Activated CD4-positive, alpha-beta T cell treated with anti-CD3 and anti-CD28 coated beads for 24 hours (primary cell): ENCODE measurements at regions not wholly inside any gene's neighbourhood (a gene's known extent, or its start where the extent isn't known, plus 50 kb on each side); places are given as distances from the start of the nearest gene placed in this dataset.

Source experiments
- DNase-seq, 2 donors: peaks; one replicate each; pipeline ENCODE4 v3.0.0-alpha.2; 2020; ENCODE audit warnings: low read depth in 2 of 2

DNA sequence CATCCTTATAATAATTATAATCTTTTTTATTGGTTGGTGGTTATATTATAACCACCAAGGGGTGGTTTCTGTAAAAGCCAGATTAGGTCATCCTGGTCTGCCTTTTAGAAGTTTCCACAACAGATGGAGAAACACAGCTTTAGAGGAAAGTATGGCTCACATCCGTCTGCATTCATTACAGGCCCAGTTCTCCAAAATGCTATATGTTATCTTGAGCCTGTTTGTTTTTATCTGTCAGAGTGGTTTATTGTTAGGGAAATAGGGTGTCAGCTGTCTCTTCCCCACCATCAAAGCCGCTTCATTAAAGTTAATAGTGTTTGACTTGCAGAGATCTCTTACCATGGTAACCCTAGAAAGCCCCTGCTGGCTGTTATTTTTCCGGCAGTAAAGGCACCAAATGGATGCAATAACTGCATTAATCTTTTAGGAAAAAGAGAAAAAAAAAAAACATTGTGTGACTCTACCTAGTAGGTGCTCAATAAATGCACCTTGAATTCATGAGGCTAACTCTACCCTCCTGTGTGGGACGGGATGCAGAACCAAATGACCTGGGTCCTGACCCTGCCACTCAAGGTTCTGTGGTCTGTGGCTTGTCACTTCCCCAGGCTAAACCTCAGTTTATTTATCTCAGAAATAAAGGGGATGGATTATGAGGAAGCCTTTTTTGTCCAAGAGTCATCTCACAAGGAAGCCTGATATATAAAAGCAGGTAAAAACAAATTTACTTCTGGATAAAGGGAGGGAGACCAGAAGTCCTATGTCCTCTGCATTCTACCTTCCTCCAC is 118.3 kb downstream of the WT1 start:
- DNase-seq: no peak

DNA sequence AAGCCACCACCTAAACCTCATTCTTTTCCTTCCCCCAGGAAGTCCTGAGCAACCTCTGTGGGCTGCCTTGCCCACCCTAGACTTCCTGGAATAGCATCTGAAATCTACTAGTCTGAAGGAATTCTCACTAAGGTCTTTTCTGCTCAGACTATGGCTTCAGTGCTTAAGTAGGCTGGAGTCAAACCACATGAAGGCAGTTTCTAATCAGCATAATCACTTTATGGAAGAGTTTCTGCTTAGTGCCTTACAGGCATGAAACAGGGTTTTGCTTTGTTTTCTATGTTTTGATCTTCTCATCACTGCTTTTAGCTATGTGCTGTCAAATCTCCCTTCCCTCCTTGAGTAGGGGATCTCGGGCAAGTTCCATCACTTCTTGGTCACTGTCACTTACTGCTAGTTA is 117.7 kb downstream of the WT1 start:
- no peak for DNase-seq

DNA sequence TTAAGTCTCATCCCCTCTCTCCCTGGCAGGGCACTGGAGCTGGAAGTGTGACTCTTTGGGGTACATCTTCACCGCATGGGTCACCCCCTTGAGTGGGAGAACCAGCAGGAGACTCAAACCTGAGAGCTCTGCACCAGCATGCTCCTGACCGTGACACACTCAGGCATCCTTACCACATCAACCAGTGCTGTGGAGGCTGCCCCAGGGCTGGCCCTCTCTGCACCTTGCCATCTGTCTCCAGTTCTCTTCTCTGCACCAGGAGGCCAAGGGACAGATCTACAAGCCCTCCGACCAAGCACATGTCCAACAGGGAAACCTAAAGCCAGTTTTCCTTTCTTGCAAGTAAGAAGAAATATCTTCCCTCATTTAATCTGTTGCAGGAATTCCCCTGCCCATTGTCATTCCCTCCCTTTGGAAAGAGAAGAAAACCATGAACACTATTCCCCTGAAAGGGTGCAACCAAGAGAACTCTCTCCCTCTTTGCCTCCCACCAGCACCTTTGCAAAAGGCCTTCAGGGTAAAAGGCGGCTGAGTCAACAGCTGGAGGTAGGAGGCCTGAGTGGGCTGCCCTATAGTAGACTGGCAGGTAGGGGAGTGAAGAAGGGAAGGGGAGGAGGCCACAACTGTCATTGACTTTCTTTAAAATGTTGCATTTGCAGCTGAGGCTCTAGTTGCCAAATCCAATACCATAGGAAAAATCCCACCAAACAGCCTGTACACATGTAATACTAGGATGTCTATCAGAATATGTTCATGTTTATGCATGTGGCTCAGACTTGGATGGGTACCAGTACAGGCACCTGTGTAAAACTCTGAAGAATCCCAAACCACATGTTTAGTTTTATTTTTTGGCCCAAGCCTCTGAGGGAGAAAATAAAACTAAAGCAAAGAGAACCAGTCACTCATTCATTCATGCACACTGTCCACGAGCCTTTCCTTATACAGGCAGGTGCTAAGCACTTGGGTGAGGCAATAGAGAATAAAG is 117.0 kb downstream of the WT1 start:
- DNase-seq: no peak

DNA sequence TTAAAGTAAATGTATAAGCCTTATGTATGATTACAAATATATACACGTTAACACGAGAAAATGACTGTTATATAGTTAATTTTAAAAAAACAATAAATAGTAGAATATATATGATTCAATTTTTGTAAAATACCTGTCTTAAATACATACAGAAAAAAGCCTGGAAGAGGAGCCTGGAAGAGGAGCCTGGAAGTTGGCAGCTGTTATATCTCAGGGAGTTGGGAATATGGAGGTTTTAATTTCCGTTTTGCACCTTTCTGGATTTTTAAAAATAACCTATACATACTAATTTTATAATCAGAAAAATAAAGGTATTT is 111.6 kb downstream of the WT1 start:
- DNase-seq: no peak

DNA sequence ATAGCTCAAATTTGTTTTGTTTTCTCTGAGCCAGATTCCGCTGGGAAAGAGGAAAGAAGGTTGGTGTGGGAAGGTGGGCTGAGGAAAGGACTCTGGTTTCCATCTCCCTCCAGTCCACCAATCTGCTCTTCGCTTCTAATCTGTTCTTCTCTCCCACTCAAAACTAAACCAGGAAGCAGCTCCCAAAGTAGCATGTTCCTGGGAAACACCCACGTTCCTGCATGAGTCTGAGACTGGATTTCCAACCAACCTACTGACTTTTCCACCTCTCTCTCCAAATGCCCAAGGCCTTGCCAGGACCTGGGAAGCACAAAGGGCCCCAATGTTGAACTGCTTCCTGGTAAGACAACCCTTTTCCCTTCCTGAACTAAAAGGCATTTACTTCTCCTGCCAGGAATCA is 110.2 kb downstream of the WT1 start:
- no peak for DNase-seq

DNA sequence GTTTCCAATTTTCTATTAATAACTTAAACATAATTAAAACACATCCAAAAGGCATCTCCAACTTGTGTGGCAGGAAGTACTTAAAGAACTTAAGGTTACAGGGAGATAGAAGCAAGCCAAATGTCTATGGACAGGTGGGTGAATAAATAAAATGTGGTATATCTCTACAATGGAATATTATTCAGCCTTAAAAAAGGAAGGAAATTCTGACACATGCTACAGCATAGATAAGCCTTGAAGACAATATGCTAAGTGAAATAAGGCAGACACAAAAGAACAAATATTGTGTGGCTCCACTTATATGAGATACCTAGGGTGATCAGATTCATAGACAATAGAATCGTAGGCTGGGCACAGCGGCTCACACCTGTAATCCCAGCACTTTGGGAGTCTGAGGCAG is 109.6 kb downstream of the WT1 start:
- DNase-seq: no peak

DNA sequence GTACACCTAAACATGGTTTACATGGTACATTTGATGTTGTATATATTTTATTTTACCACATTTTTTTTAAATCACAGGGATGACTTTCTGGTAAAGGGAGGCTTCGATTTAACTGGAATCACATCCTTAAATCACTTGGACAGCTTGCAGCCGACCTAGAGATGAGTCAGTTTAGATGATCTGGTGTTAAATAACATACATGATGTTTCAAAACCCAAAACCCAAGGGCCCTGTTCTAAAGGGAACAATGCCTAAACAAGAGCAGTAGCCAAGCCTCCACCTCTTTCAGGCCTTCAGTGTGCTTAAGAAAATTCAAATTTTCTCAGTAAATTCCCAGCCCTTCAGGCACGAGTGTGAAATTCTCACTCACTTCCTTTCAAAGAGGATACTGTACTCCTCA is 108.8 kb downstream of the WT1 start:
- no peak for DNase-seq

DNA sequence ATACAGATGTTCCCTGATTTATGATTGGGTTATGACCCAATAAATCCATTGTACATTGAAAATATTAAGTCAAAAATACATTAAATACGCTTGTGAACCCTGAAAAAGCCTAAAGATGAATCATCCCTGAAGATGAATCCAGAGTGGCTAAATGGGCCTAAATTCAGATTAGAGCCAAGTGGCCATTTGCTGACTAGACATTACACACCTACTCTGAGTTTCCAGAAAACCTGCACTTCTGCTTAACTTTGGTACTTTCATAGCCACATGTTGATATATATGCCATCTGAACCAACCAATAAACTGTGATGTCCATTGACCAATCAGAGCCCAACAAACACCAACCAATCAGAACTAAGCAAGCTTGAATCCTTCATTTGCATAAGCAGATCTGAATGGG is 106.9 kb downstream of the WT1 start:
- no peak for DNase-seq

DNA sequence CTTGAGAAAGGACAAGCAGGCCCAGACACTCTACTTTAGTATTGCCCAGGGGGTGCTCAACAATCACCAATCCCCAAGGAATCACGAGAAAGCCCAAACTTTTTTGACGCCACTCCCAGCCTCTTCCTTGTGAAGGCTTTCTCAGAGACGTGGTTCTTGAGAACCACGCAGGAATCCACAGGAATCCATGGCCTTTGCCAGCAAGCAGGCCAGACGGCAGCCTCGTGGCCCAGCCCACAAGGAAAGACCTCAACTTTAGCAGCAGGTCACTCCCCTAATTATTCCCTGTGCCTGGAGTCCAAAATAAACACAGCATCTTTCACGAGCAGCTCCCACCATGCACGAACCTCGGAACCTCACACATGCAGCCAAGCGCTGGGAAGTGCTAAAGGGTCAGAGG is 104.2 kb downstream of the WT1 start:
- DNase-seq: no peak

DNA sequence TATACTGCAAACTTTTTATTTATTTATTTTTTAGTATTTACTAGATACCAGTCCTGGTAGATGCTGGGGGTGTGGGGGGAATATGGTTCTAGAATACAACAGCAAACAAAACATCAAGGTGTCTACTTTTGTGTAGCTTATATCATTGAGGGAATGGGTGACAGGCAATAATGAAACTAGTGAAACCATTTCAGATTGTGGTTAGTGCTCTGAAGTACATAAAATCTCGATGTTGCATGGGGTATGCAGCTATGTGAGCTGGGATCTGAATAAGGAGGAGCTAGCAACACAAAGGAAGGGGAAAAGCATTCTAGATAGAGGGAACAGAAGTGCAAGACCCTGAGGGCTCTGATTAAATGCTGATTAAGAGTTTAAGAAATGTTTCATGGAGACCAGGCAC is 103.5 kb downstream of the WT1 start:
- no peak for DNase-seq

DNA sequence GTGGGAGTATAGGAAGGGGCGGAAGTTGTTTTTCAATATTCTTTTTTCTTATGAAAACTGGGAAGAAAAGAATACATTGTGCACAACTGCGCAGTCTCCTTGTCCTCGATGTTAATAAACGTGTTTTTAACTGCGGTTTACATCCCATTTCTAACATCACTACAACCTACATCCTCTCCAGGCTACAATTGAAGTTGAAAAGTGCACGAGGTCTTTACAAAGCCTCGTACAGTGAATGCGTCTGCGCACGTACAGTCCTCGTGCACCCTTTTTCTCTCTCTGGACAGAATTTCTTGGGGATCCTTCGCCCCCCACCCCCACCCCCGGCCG is 102.4 kb downstream of the WT1 start:
- no peak for DNase-seq

DNA sequence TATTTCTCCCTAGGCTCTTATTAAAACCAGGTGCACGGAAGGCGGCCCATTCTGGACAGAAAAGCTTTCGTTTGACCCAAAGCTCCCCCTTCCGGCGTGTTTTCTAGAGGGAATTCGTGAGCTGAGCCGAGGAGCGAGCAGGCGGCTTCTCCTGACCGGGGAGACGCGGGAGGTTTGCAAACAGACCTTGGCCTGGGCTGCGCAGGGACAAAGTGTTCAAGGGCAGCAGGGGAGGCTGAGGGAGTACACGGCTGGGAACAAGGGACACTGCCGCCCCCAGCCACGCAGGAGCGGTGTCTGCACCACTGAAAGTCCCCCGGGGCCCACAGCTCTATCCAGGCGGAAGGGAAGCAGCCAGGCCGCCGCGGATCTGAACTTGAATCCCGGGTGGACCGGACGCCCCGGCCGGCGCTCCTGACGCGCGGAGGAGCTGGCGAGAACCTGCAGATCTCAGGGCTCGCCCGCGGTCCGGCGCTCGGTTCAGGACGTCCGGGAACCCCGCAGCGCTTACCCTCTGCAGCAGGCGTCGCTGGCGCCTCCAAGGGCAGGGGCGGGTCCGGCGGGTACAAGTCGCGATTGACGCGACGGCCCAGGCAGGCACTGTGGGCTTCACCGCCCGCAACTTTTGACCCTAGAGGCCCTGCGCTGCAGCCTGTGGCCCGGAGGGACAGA is 101.9 kb downstream of the WT1 start:
- DNase-seq: peak; percentile 7 to 25

DNA sequence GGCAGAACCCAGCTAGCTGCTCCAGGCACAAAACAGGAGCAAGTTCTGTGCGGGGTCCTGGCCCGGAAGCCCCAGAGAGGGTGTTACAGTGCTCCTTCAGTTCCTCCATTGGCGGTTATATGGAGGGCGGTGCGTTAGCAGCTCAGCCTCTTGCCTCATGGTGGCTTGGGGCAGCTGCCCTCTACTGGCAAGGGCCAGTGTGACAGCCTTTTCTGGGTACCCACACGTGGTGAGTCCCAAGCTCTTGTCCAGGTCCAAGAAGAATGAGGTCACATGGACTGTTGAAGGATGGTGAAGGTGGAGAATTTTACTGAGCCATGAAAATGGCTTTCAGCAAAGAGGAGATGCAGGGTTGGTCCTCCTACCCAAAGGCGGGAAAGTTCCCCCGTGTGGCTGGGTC is 100.5 kb downstream of the WT1 start:
- DNase-seq: no peak
